Spleen (tissue), 11 donors: ENCODE measurements at regions not wholly inside any gene's neighbourhood (a gene's known extent, or its start where the extent isn't known, plus 50 kb on each side); places are given as distances from the start of the nearest gene placed in this dataset.
"Not testable (repeated sequence)": the region's sequence is repeated elsewhere in the genome, so short reads cannot be mapped to it uniquely, and the experiment has no call there.

Experiments used
- DNase-seq: peaks from one replicate; pipeline ENCODE4 v3.0.0-alpha.2; 2020
- H3K27ac ChIP-seq, 8 donors: fragments of 200-600 bp; sonication (generic) in 7 of 8; 1 replicate in 4 of 8; 2 replicates in 4 of 8; pipeline versions ENCODE4 v1.5.0 to v1.8.0; 2016 to 2021; ENCODE audit warnings: inconsistent platforms in 4 of 8, mild to moderate bottlenecking in 4 of 8, moderate library complexity in 1 of 8
- H3K27me3 ChIP-seq, 7 donors: fragments of 200-600 bp; sonication (generic) in 6 of 7; replicated peaks in 1 of 7; 1 replicate in 4 of 7; 2 replicates in 3 of 7; pipeline versions ENCODE4 v1.5.0 to v1.8.0; 2016 to 2021; ENCODE audit warnings: inconsistent platforms in 3 of 7, mild to moderate bottlenecking in 1 of 7
- H3K36me3 ChIP-seq, 6 donors: fragments of 200-600 bp; sonication (generic) in 5 of 6; 1 replicate in 4 of 6; 2 replicates in 2 of 6; pipeline versions ENCODE4 v1.5.0 to v1.8.0; 2016 to 2021; ENCODE audit warnings: inconsistent platforms in 2 of 6
- H3K4me1 ChIP-seq, 6 donors: fragments of 200-600 bp; sonication (generic) in 5 of 6; 1 replicate in 3 of 6; 2 replicates in 3 of 6; pipeline versions ENCODE4 v1.5.0 to v1.8.0; 2016 to 2021; ENCODE audit warnings: inconsistent platforms in 3 of 6
- H3K4me3 ChIP-seq, 8 donors: fragments of 200-600 bp; sonication (generic) in 7 of 8; 1 replicate in 4 of 8; 2 replicates in 4 of 8; pipeline versions ENCODE4 v1.5.0 to v1.8.0; 2016 to 2021; ENCODE audit warnings: inconsistent platforms in 4 of 8, mild to moderate bottlenecking in 4 of 8, moderate library complexity in 2 of 8
- H3K9me3 ChIP-seq, 8 donors: fragments of 200-600 bp; sonication (generic) in 7 of 8; 1 replicate in 4 of 8; 2 replicates in 4 of 8; pipeline versions ENCODE4 v1.5.0 to v1.8.0; 2016 to 2021; ENCODE audit warnings: inconsistent platforms in 4 of 8
- POLR2A ChIP-seq, 3 donors: fragments of 450-650 bp; IDR thresholded peaks; one replicate each; pipeline ENCODE4 v1.5.1; 2017; ENCODE audit warnings: antibody characterized with exemption in 3 of 3, mild to moderate bottlenecking in 1 of 3
- POLR2AphosphoS5 ChIP-seq, 3 donors: sonication (generic); formaldehyde crosslinking; IDR thresholded peaks; one replicate each; pipeline ENCODE4 v1.5.1; 2017; ENCODE audit warnings: antibody characterized with exemption in 3 of 3
- WGBS, 5 donors: extraction: QIAGEN DNeasy Blood & Tissue Kit in 3 of 5; methylation state at CpG; one replicate each; pipeline versions ENCODE4 v1.1.5 to v1.1.7; 2013 to 2018; 5-methylcytosine and 5-hydroxymethylcytosine counted together
- intact Hi-C: fragments of 100-400 bp; cut with DNase I; formaldehyde crosslinking; loops from one replicate; pipeline ENCODE4 v1.15.0; 2023; ENCODE audit warnings: low total_unique reads
- TF ChIP-seq, protein P1 (sequence below), 11 experiments: fragments of 200-600 bp in 7 of 11; fragments of 450-650 bp in 4 of 11; sonication (generic) in 4 of 11; IDR thresholded peaks in 8 of 11; conservative IDR thresholded peaks in 3 of 11; 1 replicate in 7 of 11; 2 replicates in 4 of 11; pipeline versions ENCODE4 v1.4.0 to v1.8.0; 2016 to 2021; ENCODE audit warnings: antibody characterized with exemption in 11 of 11, inconsistent platforms in 4 of 11, mild to moderate bottlenecking in 1 of 11
- donor health status: healthy with polysubstance abuse.
- donor health status: DM: no; HTN: no; CAD: no; lungs with moderate emphysema.
- donor health status: DM: no; HTN: no; CAD: no.
- donor health status: Bipolar disorder and iron deficiency.
- donor health status: healthy.
- donor health status: DM: no; HTN: no; CAD: no.
- donor health status: DM: yes; HTN: yes; CAD: no.

DNA sequence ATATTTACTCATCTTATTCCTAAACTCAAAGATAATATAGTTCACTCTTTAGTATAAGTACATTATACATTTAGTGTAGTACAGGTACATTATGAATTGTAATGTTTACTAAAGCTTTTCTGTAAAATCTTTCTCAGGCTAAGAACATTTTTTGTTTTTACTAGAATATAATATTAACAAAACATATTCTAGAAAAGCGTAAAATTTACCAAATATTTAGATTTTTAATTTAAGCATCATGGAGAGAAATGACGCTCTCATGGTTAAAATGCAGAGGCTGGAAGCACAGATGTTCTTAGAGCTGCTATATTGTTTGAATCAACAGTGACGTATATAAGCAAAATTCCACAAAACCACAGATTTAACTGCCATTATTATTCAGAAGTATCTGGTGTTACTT lies 54.7 kb upstream of the NBPF15 start:
- H3K27me3 ChIP-seq, H3K36me3 ChIP-seq, H3K4me3 ChIP-seq, H3K4me1 ChIP-seq, H3K9me3 ChIP-seq, intact Hi-C loops, DNase-seq, H3K27ac ChIP-seq: not testable (repeated sequence)
- 81 to 100% (median 90%) methylated on average over 1 to 3 of the region's 3 CpGs for WGBS, 5 donors

DNA sequence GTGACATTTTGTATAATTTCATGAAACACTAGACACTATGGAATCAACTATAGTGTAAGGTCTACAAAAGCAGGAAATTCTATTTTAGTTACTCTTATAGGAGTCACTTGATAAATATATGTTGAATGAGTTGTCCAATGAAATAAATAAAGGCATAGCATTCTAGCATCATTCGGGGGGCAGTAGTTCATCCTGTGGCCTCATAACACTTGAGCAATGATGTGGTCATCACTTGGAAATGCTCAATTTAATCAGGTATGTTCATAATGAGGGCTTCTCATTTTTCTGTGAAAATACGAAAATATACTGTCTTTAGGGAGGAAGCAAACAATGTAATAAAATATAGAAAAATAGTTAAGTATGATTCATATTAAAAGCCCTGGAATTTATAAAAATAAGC lies 55.4 kb upstream of the NBPF15 start:
- DNase-seq, H3K36me3 ChIP-seq, H3K9me3 ChIP-seq, H3K4me1 ChIP-seq, intact Hi-C loops, H3K4me3 ChIP-seq, H3K27me3 ChIP-seq, H3K27ac ChIP-seq: not testable (repeated sequence)
- 78 to 94% (median 86%) methylated on average over 2 of the region's 2 CpGs for WGBS, 5 donors

GRCh38 chr1:144518439-144518838 lies 57.0 kb upstream of the NBPF15 start:
- H3K36me3 ChIP-seq, H3K27me3 ChIP-seq, H3K4me3 ChIP-seq, H3K27ac ChIP-seq, intact Hi-C loops, H3K4me1 ChIP-seq, H3K9me3 ChIP-seq, DNase-seq: not testable (repeated sequence)
- WGBS, 5 donors: 66 to 78% (median 73%) methylated on average over 5 to 8 of the region's 9 CpGs

- H3K36me3 ChIP-seq, H3K4me1 ChIP-seq, H3K9me3 ChIP-seq, H3K4me3 ChIP-seq, DNase-seq, H3K27ac ChIP-seq, intact Hi-C loops, H3K27me3 ChIP-seq: not testable (repeated sequence)
- WGBS, 5 donors: 27 to 71% (median 59%) methylated on average over 6 to 10 of the region's 12 CpGs
Measured at GRCh38 chr1:144519528-144520189, 58.2 kb upstream of the NBPF15 start.

DNA sequence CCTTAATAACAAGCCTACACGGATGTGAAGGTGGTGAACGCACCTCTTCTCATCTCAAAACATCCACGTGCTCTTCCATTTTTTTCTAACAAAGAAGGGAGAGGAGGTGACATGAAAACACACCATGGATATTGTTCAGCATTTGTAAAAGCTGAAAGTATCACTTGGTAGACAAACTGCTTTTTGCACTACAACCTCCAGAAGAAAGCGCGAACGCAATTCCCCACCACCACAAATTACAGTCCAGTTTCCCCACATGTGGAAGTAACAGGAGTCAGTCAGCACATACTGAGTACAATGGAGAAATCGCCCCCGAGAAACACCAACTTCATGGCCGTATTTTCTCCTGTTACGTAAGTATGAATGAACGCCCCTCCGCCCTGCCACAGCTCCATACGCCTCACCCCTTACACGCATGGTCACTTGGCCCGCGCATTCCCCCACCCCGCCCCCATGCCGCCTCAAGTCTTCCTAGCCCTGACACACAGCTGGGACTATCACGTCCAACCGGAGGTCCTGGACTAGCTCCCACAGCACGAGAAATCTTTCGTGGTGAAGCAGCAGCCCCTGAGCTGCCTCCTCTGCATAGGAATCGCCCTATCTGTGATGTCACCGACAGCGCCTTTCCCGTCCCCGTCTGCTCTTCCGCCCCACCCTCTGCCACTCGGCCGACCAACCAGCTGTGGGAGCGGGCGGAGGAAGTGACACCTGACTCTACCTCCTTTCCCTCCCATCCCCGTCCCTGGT lies 62.4 kb upstream of the NBPF15 start:
- TF ChIP-seq POLR2A (IDR thresholded peaks at IDR 0.05) (peak in 1 of 3 donors; percentile 34), POLR2AphosphoS5 (IDR thresholded peaks at IDR 0.05) (peak; percentile 66 to 97 (median 77))
- H3K36me3 ChIP-seq, H3K9me3 ChIP-seq, H3K27me3 ChIP-seq, intact Hi-C loops, H3K4me1 ChIP-seq: not testable (repeated sequence)
- peak; percentile 89 for DNase-seq
- Histone ChIP-seq H3K4me3 (peak overlapping the region in 2 of 8 donors; percentile 15 to 62), H3K27ac (peak overlapping the region; percentile 13 to 91 (median 68))
- WGBS, 5 donors: 6 to 12% (median 10%) methylated on average over 25 to 32 of the region's 33 CpGs

DNA sequence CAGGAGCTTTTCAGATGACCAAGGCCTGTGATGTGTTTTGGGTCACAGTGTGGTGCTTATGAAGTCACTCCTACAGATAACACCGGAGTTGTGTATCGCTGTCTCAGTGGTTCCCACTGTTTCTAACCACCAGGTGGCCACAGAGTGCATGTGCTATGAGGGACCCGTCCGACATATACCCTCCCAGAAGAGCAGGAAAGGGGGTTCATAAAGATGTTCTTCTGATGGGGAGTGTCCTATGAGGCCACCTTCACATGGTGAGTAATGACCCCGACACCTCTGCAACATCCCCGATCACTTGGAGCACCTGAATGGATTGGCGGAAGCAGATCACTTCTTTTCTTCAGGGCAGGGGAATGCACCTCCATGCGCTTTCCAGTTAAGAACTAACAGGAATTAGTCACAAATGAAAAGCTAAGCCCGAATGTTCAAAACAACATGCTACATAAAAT lies 60.5 kb upstream of the PPIAL4F start:
- DNase-seq, H3K4me1 ChIP-seq, H3K27ac ChIP-seq, H3K9me3 ChIP-seq, intact Hi-C loops, H3K4me3 ChIP-seq, H3K36me3 ChIP-seq, H3K27me3 ChIP-seq: not testable (repeated sequence)
- 31 to 45% (median 35%) methylated on average over 7 to 9 of the region's 9 CpGs for WGBS, 5 donors
- TF ChIP-seq, protein P1, sequence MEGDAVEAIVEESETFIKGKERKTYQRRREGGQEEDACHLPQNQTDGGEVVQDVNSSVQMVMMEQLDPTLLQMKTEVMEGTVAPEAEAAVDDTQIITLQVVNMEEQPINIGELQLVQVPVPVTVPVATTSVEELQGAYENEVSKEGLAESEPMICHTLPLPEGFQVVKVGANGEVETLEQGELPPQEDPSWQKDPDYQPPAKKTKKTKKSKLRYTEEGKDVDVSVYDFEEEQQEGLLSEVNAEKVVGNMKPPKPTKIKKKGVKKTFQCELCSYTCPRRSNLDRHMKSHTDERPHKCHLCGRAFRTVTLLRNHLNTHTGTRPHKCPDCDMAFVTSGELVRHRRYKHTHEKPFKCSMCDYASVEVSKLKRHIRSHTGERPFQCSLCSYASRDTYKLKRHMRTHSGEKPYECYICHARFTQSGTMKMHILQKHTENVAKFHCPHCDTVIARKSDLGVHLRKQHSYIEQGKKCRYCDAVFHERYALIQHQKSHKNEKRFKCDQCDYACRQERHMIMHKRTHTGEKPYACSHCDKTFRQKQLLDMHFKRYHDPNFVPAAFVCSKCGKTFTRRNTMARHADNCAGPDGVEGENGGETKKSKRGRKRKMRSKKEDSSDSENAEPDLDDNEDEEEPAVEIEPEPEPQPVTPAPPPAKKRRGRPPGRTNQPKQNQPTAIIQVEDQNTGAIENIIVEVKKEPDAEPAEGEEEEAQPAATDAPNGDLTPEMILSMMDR (IDR thresholded peaks at IDR 0.05 in 8 of 11, conservative IDR thresholded peaks at IDR 0.05 in 3 of 11): peak in 9 of 11 experiments; percentile 22 to 62 (median 54)

DNA sequence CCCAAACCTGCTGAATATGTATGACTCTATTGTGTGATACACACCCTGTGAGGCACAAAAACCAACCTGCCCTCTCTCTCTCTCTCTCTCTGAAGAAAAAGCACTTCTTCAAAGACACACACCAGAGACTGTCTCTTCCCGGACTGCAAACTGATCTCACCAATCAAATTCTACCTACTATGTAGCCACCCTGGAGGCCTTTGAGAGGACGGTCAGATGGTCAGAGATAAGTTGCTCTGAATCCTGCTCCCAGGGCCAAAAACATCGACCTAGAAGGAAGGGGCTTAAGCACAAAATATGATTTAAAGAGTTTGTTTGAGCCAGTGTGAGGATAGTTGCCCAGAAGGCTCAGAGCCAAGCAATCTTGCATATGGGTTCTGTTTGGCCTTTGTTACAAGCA lies 59.2 kb upstream of the PPIAL4F start:
- H3K9me3 ChIP-seq, H3K36me3 ChIP-seq, intact Hi-C loops, DNase-seq, H3K4me1 ChIP-seq, H3K27ac ChIP-seq, H3K4me3 ChIP-seq, H3K27me3 ChIP-seq: not testable (repeated sequence)
- WGBS, 5 donors: 46 to 79% (median 63%) methylated on average over 3 of the region's 3 CpGs

GRCh38 chr1:144534286-144534685 lies 58.4 kb upstream of the PPIAL4F start:
- Histone ChIP-seq H3K27ac (peak overlapping the region in 2 of 8 donors; percentile 3 to 56), H3K27me3 (peaks cover 0 to 15% (median 0%) of the 10 kb centered on the region in 7 donors)
- H3K4me1 ChIP-seq, H3K36me3 ChIP-seq, DNase-seq, H3K4me3 ChIP-seq, H3K9me3 ChIP-seq, intact Hi-C loops: not testable (repeated sequence)
- 50 to 80% (median 67%) methylated on average over 1 of the region's 1 CpG for whole genome bisulfite sequencing, 5 donors

DNA sequence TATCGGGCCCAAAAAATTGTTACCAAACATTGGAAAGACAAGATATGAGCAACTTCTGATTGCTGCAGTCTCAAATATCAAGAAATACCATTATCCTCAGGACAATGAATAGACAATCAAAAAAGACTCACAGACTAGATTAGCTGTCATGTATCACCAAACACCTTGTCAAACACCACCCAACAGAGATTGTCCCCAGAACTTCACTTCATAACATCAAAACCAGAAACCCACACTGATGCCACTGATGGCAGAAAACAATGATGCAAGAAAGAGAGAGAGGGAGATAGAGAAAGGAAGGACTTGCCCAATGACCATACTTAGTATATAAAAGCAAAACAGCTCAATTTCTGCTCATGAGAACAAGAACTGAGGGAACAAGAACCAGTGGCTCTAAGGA lies 56.0 kb upstream of the PPIAL4F start:
- H3K36me3 ChIP-seq, intact Hi-C loops, H3K4me3 ChIP-seq, H3K27ac ChIP-seq, H3K4me1 ChIP-seq, H3K9me3 ChIP-seq, DNase-seq: not testable (repeated sequence)
- peaks cover 0 to 22% (median 0%) of the 10 kb centered on the region in 7 donors for H3K27me3 ChIP-seq
- WGBS, 5 donors: 83 to 96% (median 90%) methylated on average over 1 of the region's 1 CpG

DNA sequence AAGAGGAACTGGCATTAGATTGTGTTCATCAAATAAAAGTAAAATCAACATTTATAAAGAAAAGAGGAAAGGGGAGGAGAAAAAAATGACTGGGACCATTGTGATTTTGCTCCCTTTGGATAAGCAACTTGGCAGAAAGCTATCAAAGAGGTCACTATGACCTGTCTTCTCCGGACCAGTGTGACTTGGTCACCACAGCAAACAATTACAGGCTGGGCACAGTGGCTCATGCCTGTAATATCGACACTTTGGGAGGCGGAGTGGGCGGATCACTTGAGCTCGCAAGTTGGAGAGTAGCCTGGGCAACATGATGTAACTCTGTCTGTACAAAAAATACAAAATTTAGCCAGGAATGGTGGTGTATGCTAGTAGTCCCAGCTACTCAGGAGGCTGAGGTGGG lies 55.5 kb upstream of the PPIAL4F start:
- intact Hi-C loops, H3K4me3 ChIP-seq, H3K27ac ChIP-seq, H3K4me1 ChIP-seq, DNase-seq, H3K36me3 ChIP-seq, H3K9me3 ChIP-seq: not testable (repeated sequence)
- H3K27me3 ChIP-seq: peaks cover 0 to 20% (median 0%) of the 10 kb centered on the region in 7 donors
- WGBS, 5 donors: 90 to 95% (median 90%) methylated on average over 4 to 5 of the region's 5 CpGs
